IMR-90 (cell line): ENCODE measurements at regions not wholly inside any gene's neighbourhood (a gene's known extent, or its start where the extent isn't known, plus 50 kb on each side); places are given as distances from the start of the nearest gene placed in this dataset.

Experiments
- CEBPB ChIP-seq: IDR thresholded peaks from 2 replicates; pipeline ENCODE4 v1.6.1; 2012; ENCODE audit warnings: low read depth, low read length, improper control_type of control experiment
- CTCF ChIP-seq: conservative IDR thresholded peaks from 2 replicates; pipeline ENCODE4 v1.5.1; 2012; ENCODE audit warnings: mild to moderate bottlenecking, low read depth, low read length, improper control_type of control experiment
- ELK1 ChIP-seq: fragments of 150-350 bp; IDR thresholded peaks from 2 replicates; pipeline ENCODE4 v1.6.1; 2016; ENCODE audit warnings: low read depth, mild to moderate bottlenecking, low read length, moderate library complexity, borderline replicate concordance
- NFE2L2 ChIP-seq: fragments of 150-350 bp; IDR thresholded peaks from 2 replicates; pipeline ENCODE4 v1.6.1; 2016; ENCODE audit warnings: low read depth, mild to moderate bottlenecking, low read length
- POLR2A ChIP-seq: IDR thresholded peaks from 2 replicates; pipeline ENCODE4 v1.6.1; 2012; ENCODE audit warnings: mild to moderate bottlenecking, low read depth, low read length
- RAD21 ChIP-seq: IDR thresholded peaks from 2 replicates; pipeline ENCODE4 v1.6.1; 2012; ENCODE audit warnings: low read length, improper control_type of control experiment
- RFX5 ChIP-seq: IDR thresholded peaks from 2 replicates; pipeline ENCODE4 v1.8.0; 2012; ENCODE audit warnings: low read depth, mild to moderate bottlenecking, low read length, moderate library complexity

GRCh38 chr21:22409571-22409970 lies 1411.4 kb downstream of the NCAM2 start:
- TF ChIP-seq CTCF (no peak), RAD21 (no peak), RFX5 (no peak), POLR2A (no peak), CEBPB (no peak), ELK1 (no peak), NFE2L2 (no peak)
